ENCODE measurements at regions not wholly inside any gene's neighbourhood (a gene's known extent, or its start where the extent isn't known, plus 50 kb on each side); places are given as distances from the start of the nearest gene placed in this dataset.

- H3K4me2 ChIP-seq (ENCODE audit: low read length), result no peak overlapping the region
- no peaks in the 10 kb centered on the region for H4K20me1 ChIP-seq (ENCODE audit: insufficient read depth, low read length)
- DNase-seq (ENCODE audit: low read depth) (no peak), FAIRE-seq (no peak)
- H3K4me1 ChIP-seq (ENCODE audit: insufficient read depth, low read length), result no peaks in the 10 kb centered on the region
- Mint-ChIP-seq H3K9me3 (ENCODE audit: unreplicated experiment) (no peaks in the 10 kb centered on the region), H3K4me1 (ENCODE audit: low read depth, unreplicated experiment) (no peaks in the 10 kb centered on the region), H3K27me3 (ENCODE audit: low read depth, unreplicated experiment) (no peaks in the 10 kb centered on the region), H3K36me3 (ENCODE audit: low read depth, unreplicated experiment) (no peaks in the 10 kb centered on the region), H3K4me3 (ENCODE audit: unreplicated experiment) (no peak overlapping the region), H3K27ac (ENCODE audit: unreplicated experiment) (no peak overlapping the region)
- no peak overlapping the region for H3K27ac ChIP-seq (ENCODE audit: low read depth, low read length)
- H3K9ac ChIP-seq (ENCODE audit: low read length), result no peak overlapping the region
- no peak overlapping the region for H2AFZ ChIP-seq (ENCODE audit: low read depth, low read length)
- H3K9me3 ChIP-seq (ENCODE audit: insufficient read depth, low read depth, low read length), result no peaks in the 10 kb centered on the region
- no peak overlapping the region for H3K4me3 ChIP-seq (ENCODE audit: insufficient read depth, low read depth, low read length)
- H3K36me3 ChIP-seq (ENCODE audit: insufficient read depth, low read length), result no peaks in the 10 kb centered on the region
- H3K27me3 ChIP-seq (ENCODE audit: insufficient read depth, low read length), result no peaks in the 10 kb centered on the region
- TF ChIP-seq CTCF (IDR thresholded peaks at IDR 0.05; ENCODE audit: insufficient read depth, low read depth, low read length) (no peak), EZH2 (IDR thresholded peaks at IDR 0.05; ENCODE audit: insufficient read depth, low read length) (no peak)
- no peaks in the 10 kb centered on the region for H3K79me2 ChIP-seq (ENCODE audit: insufficient read depth, low read length)
Measured at GRCh38 chr10:23868121-23868520, 340.8 kb upstream of the KIAA1217 start.

- Histone ChIP-seq H3K79me2 (ENCODE audit: insufficient read depth, low read length) (no peaks in the 10 kb centered on the region), H3K4me2 (ENCODE audit: low read length) (no peak overlapping the region), H2AFZ (ENCODE audit: low read depth, low read length) (no peak overlapping the region), H3K4me3 (ENCODE audit: insufficient read depth, low read depth, low read length) (no peak overlapping the region), H3K27ac (ENCODE audit: low read depth, low read length) (no peak overlapping the region), H3K27me3 (ENCODE audit: insufficient read depth, low read length) (no peaks in the 10 kb centered on the region), H3K4me1 (ENCODE audit: insufficient read depth, low read length) (no peaks in the 10 kb centered on the region), H3K9ac (ENCODE audit: low read length) (no peak overlapping the region), H4K20me1 (ENCODE audit: insufficient read depth, low read length) (no peaks in the 10 kb centered on the region), H3K9me3 (ENCODE audit: insufficient read depth, low read depth, low read length) (no peaks in the 10 kb centered on the region), H3K36me3 (ENCODE audit: insufficient read depth, low read length) (no peaks in the 10 kb centered on the region)
- Mint-ChIP-seq H3K27ac (ENCODE audit: unreplicated experiment) (no peak overlapping the region), H3K9me3 (ENCODE audit: unreplicated experiment) (no peaks in the 10 kb centered on the region), H3K4me3 (ENCODE audit: unreplicated experiment) (no peak overlapping the region), H3K4me1 (ENCODE audit: low read depth, unreplicated experiment) (no peaks in the 10 kb centered on the region), H3K36me3 (ENCODE audit: low read depth, unreplicated experiment) (no peaks in the 10 kb centered on the region), H3K27me3 (ENCODE audit: low read depth, unreplicated experiment) (no peaks in the 10 kb centered on the region)
- no peak for DNase-seq (ENCODE audit: low read depth)
- TF ChIP-seq CTCF (IDR thresholded peaks at IDR 0.05; ENCODE audit: insufficient read depth, low read depth, low read length) (no peak), EZH2 (IDR thresholded peaks at IDR 0.05; ENCODE audit: insufficient read depth, low read length) (no peak)
- no peak for FAIRE-seq
Measured at GRCh38 chr10:23869548-23869947, 339.4 kb upstream of the KIAA1217 start.

- no peaks in the 10 kb centered on the region for H3K27me3 Mint-ChIP-seq (ENCODE audit: low read depth, unreplicated experiment)
- Histone ChIP-seq H3K4me1 (ENCODE audit: insufficient read depth, low read length) (no peaks in the 10 kb centered on the region), H3K27ac (ENCODE audit: low read depth, low read length) (no peak overlapping the region), H3K79me2 (ENCODE audit: insufficient read depth, low read length) (no peaks in the 10 kb centered on the region), H2AFZ (ENCODE audit: low read depth, low read length) (no peak overlapping the region), H3K36me3 (ENCODE audit: insufficient read depth, low read length) (no peaks in the 10 kb centered on the region), H3K9ac (ENCODE audit: low read length) (no peak overlapping the region), H4K20me1 (ENCODE audit: insufficient read depth, low read length) (no peaks in the 10 kb centered on the region), H3K27me3 (ENCODE audit: insufficient read depth, low read length) (no peaks in the 10 kb centered on the region), H3K9me3 (ENCODE audit: insufficient read depth, low read depth, low read length) (no peaks in the 10 kb centered on the region), H3K4me2 (ENCODE audit: low read length) (no peak overlapping the region), H3K4me3 (ENCODE audit: insufficient read depth, low read depth, low read length) (no peak overlapping the region)
- H3K9me3 Mint-ChIP-seq (ENCODE audit: unreplicated experiment), result no peaks in the 10 kb centered on the region
- H3K27ac Mint-ChIP-seq (ENCODE audit: unreplicated experiment), result no peak overlapping the region
- no peak for DNase-seq (ENCODE audit: low read depth)
- H3K36me3 Mint-ChIP-seq (ENCODE audit: low read depth, unreplicated experiment), result no peaks in the 10 kb centered on the region
- FAIRE-seq, result no peak
- no peaks in the 10 kb centered on the region for H3K4me1 Mint-ChIP-seq (ENCODE audit: low read depth, unreplicated experiment)
- H3K4me3 Mint-ChIP-seq (ENCODE audit: unreplicated experiment), result no peak overlapping the region
- TF ChIP-seq CTCF (IDR thresholded peaks at IDR 0.05; ENCODE audit: insufficient read depth, low read depth, low read length) (no peak), EZH2 (IDR thresholded peaks at IDR 0.05; ENCODE audit: insufficient read depth, low read length) (no peak)
Measured at GRCh38 chr10:23869996-23870395, 338.9 kb upstream of the KIAA1217 start.

Data from astrocyte (in vitro differentiated cells and primary cell).